GM18858 (cell line): ENCODE measurements at regions not wholly inside any gene's neighbourhood (a gene's known extent, or its start where the extent isn't known, plus 50 kb on each side); places are given as distances from the start of the nearest gene placed in this dataset.
"Not testable (repeated sequence)": the region's sequence is repeated elsewhere in the genome, so short reads cannot be mapped to it uniquely, and the experiment has no call there.

ENCODE experiments used
- ATAC-seq: cut with Tn5 transposase; IDR thresholded peaks from one replicate; pipeline ENCODE4 v1.9.1; 2021; ENCODE audit not compliant: unreplicated experiment

DNA sequence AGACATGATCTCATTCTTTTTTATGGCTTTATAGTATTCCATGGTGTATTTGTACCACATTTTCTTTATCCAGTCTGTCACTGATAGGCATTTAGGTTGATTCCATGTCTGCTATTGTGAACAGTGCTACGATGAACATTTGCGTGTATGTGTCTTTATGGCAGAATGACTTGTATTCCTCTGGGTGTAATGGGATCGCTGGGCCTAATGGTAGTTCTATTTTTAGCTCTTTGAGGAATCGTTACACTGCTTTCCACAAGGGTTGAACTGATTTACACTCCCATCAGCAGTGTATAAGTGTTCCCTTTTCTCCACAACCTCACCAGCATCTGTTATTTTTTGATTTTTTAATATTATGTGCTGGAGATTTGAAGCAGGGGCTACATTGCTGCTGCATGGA is 102.8 kb upstream of the PMEPA1 start:
- ATAC-seq = not testable (repeated sequence)

DNA sequence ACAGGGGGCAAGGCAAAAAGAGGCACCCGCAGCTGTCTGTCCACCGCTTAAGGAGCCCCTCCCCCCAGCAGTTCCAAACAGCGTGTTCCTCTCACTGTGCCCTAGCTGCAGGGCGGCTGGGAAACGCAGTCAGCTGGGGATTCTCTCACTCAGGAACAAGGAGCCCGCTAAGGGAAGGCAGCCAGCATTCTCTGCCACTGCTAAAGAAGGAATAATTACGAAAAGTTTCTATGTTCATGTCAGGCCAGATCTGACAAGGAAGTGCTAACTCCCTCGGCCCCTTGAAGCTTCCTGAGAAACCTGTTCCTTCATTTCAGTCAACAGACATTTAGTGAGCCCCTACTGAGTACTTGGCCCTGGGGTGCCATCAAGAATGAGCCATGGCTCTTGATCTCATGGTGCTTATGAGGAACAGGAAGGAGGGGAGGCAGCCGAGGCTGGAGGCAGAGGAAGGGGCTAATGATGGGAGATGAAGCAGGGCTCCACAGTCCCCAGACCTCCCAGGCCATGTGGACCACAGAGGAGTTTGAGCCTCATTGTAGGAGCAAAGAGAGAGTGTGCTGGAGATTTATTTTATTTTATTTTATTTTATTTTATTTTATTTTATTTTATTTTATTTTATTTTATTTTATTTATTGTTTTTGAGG is 101.7 kb upstream of the PMEPA1 start:
- no peak for ATAC-seq

DNA sequence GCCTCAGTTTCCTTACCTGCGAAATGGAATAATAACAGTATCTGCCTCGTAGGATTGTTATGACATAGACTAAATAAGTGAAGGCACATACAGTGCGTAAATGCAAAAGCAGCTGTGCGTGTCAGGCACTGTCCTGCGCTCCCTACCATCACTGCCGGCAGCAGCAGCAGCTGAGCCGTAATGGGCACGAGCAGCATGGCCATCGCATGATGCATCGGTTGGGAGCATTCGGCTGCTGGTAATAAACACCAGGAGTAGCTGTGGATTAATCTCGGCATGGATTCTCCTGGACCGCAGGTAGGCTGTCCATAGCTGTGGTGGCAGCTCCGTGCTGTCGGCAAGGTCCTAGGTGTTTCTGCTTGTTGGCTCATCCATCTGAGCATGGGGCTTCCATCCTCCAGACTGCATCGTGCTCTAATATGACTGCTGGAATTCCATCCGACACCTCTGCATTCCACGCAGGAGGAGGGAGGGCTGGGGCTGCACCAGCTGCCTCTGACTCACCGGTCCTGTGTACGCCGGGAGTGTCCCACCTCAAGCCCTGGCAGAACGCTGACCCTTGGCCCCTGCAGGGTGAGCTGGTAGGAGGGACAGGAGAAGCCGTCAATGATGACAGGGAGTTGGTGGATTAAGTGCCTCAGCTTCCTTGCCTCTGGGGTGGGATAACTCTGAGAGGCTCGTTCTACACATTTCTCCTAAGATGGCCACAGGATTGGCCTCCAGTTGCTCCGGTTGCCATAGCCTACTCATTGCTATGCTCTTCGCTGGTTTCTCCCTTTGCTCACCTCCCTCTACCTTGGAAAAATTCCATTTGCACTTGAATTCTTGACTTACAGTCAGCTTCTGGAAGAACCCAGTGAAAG is 100.9 kb upstream of the PMEPA1 start:
- no peak for ATAC-seq

DNA sequence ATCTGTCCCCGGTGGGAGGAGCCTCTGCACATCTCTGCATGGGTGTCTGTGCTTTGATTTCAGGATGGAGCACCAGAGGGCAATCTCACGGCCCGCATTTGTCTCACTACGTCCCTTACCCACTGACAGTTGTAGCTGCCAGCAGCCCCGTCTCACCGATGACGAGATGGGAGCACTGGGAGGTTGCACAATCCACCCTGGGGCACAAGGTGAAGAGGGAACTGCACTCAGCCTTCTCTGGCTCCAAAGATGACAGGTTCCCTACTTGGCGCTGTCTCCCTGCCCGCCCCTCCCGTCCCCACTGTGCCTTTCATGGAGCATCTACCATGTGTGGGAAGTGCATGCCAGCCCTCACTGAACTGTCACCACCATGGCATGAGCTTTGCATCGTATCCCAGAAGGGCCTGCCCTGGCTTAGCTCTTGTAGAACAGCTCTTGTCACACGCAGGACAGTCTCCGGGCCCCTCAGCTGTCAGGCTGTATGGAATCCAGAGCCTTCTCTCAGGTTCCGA is 99.9 kb upstream of the PMEPA1 start:
- no peak for ATAC-seq

DNA sequence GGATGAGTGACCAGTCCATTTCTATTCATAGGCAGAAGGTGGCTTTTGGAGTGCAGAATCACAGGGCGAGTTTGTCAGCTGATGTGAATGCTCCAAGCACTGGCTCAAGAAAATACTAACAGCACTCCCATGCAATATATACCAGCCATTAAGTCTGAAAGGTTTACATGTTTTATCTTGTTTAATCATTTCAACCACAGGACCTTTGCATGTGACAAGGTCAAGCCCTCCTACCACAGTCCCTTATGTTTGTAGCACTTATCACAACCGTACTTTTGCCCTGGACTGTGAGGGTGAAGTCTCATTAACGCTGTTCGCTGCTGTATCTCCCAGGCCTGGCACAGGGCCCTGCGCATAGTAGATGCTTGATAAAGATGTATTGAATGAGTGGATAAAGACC is 99.3 kb upstream of the PMEPA1 start:
- ATAC-seq = no peak

DNA sequence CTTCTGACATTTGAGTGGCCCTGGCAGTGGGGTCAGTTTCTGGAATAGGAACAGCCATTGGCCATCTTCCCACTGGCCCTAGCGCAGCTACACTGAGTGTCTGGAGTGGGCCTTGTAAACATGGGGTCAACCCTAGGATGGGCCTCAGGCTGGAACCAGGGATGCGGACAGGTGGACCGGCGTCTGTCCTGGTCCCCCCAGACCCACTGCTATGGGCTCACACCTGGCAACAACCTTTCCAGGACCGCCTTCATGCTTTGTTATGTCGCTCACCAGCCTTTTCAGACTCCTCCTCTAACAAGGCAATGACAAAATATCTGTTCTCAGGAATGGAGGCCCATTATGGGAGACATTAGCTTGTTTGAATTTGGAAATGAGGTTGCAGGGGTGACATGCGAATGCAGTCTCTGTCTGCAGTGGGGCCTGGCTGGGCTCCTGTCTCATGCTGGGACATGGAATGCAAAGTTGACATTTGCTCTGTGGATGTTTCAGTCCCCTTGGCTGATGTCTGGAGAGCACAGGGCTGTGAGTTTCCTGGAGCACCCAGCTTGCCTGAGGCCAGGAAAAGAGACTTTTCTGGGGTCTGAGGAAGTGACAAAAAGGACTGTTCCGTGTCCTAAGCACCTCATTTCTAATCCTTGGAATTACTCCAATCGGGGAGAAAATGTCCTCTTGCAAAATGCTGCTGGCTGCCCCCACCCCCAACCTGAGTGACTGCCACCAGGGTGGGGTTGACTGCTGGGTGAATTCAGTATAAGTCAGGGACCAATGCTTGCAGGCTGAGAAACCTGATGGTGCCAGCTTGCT is 98.7 kb upstream of the PMEPA1 start:
- no peak for ATAC-seq

DNA sequence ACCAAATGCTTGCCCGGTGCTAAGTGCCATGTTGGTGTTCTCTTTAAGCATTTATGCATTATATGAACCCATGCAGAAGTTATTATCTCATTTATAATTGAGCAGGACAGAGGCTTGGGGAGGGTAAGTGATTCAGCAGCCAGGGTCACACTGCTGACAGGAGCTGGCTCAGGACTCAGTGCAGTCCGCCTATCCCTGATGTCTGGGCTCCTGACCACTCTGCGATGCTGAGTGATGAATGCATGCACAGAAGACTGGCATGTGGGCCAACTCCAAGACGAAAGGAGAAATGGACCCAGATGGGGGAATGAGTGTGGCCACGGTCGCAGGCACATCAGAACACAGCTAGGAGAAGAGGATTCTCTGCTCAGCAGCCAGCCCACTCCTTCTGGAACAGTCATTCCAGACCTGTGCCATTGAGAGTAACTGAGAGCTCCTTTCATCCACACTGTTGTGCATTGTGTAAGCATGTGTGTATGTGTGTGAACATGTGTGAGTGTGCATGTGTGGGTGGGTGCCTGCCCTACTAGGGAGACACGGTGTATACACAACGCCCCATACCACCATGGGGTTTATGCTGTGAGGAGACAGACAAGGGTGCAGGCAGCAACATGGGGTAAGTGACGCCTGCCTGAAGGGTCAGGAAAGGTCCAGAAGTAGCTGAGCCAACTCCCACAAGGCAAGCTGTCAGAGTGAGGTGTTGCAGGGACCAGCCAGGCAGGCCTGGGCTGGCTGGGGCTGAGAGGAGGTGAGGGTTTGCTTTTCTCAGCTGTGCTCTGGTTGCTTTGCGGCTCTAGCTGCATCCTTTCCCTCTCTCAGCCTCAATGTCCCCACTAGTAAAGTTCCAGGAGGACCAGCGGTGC is 97.8 kb upstream of the PMEPA1 start:
- ATAC-seq = no peak

DNA sequence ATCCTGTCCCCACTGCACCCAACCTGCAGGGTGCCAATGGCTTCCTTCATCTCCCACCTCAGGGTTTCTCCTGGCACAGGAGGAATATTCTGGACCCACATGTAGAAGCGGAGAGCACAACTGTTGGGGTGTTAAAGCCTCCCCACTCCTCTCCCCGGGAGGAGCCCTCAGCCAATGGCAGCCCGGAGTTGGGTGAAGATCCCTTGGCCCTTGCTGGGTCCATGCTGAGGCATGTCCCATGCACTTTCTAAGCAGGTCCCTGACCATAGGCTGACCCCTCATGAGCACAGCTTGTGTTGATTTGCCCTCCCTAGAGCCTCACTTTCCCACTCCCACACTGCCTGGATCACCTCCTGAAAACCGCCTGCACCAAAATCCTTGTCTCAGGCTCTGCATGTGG is 97.2 kb upstream of the PMEPA1 start:
- ATAC-seq = no peak

DNA sequence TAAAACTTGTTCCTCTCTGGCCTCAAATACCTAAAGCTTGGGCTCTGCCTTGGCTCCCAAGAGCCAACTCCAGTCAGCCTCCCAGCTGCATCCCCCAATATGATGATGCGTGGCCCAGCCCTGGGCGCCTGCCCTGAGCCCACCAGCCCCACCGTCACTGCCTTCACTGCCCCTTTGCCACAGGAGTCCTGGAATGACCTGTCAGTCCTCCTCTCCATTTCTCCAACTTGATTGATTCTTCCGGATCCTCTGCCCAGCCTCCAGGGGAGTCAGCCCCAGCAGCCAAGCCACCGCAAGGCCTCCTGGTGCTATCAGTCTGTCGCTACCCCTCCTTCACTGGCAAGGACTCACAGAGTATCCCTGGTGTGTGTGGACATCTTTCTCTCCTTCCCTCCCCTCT is 96.7 kb upstream of the PMEPA1 start:
- ATAC-seq = no peak

DNA sequence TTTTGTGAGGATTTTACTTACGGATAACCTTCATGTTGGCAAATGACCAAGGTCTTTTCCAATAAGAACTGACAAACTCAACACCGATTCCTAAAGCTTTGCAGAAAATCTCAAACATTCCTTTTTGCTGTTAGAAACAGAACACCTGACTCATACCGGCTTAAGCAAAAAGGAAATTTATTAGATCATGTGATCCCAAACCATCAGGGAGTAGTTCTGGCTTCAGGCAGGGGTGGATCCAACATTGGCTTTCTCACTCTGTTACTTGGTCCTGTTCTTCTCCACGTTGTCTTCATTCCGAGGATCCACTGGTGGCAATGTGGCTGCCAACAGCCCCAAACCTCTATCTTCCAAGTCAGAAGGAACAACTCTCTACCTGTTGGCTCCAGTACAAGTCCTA is 95.9 kb upstream of the PMEPA1 start:
- no peak for ATAC-seq

DNA sequence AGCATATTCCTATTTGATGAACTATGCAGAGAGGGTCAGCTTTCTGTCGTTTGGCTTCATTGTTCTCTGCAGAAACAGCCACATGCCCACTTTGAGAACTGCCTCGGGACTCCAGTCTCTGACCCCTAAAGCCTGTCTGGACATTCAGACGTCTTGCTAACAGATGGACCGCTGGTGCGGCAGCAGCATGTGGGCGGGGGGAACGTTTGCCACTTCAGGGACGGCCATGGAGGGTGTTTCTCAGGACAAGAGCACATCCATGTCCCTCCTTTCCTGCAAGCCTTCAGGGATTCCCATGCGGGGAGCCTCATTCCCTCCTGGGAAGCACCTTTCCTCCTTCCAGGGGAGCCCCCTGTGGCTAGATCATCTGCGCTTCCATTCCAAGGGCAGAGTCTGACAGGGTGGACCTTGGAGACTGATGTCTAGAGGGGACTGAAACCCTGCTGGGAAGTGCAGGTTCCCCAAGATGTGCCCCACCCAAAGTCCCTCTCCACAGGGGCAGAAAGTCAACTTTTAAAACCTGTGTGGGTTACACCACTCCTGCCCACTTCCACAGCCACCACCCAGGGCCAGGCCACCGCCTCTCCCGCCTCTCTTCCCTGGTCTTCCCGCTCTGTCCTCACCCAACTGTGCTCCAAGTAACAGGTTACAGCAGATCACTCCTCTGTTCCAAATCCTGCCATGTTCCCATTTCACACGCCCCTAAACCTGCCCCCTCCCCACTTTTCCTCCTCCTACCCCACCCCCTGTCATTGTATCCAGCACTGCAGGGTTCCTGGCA is 94.8 kb upstream of the PMEPA1 start:
- no peak for ATAC-seq

DNA sequence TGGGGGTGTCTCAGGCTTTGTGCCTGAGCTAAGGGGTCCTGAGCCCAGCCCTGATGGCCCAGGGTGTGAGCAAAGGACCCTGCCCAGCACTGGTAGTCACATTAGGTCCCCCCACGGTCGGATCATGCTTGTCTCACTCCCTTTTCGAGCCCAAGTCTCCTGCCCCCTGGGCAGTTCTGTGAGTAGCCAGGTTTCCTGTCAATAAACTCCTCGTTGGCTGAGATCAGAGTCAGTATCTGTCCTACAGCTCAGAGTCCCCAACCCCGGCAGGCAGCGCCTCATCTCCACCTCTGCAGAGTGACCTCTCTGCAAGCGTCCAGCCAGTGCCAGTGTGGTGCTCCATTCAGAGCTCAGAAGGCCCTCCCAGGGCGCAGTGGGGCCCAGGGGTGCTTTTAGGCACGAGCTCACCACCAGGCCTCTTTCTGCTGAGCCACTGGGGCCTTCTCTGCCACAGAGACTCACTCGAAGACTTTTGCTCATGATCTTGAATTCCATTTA is 93.7 kb upstream of the PMEPA1 start:
- no peak for ATAC-seq

DNA sequence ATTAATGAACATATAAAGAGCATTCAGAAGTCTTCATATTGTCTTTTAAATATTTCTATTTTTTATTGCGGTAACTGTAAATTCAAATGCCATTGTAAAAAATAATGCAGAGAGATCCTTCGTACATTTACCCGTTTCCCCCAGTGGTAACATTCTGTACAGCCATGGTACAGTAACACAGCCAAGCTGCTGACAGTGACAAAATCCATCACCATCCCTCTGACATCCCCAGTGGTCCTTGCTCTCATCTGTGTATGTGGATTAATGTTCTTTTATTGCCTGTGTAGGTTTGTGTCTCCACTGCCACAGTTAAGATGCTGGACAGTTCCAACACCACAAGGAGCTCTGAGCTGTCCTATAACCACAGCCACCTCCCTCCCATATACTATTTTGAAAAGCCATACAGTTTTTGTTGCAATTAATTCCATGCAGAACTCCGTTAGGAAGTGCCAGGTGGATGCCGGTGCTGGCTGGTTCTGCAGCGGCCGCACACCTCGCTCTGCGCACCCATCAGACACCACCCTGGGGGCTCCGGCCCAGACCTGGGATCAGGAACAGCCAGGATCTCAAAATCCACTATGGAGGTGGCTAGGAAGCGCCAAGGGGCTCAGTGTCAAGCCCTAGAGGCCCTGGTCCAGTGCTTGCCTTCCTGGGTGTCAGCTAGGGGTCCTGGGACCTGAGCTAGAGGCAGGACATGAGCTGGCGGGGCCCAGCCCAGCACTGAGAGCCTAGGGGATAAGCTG is 93.1 kb upstream of the PMEPA1 start:
- no peak for ATAC-seq

DNA sequence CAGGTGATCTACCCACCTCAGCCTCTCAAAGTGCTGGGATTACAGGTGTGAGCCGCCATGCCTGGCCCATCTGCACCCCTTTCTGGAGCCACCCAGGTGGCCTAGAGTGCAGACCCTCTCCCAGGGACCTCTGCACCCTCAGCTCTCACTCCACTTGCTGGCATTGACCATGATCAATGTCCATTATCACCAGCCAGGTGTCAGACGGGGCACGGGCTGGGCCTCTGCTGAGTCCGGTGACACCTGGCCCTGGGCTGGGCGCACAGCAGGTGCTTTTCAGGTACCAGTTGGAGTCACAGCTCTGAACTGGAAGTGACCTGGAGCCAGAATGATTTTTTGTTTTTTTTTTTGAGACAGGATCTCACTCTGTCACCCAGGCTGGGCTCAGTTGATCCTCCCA is 91.8 kb upstream of the PMEPA1 start:
- no peak for ATAC-seq

DNA sequence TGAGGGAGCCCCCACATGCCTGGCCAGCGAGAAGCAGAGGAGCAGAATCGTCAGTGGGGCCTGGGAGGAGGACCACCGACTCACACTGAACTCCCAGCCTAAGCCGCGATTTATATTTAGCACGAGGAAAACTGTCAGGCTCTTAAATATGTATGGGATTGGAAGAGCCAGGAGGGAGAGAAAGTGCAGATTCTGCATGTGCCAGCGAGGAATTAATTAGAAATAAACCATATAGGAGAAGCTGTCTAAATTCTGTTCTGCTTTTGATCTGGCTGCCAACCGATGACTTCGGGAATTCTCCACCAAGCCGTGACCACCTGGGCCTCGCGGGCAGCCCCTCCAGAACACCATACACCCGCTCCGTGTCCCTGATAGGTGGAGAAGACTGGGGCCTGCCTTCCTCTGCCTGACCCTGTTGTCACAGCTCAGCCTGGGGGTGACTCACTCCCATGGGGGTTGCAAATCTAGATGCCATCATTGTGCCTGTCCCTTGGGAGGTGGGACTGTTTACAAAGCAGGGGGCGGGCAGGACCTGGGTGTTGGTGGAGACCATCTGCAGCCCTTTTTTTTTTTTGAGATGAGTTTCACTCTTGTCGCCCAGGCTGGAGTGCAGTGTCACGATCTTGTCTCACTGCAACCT is 91.1 kb upstream of the PMEPA1 start:
- ATAC-seq = no peak

DNA sequence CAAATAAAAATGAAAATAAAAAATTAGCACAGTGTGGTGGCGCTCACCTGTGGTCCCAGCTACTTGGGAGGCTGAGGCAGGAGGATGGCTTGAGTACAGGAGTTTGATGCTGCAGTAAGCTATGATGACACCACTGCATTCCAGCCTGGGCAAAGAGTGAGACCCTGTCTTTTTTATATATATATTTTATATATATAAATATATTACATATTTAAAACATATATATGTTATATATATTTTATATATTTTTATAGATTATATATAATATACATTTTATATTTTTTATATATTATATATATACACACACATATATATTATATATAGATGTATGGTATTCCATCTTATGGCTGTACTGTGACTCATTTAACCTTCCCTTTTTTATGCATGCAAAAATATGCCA is 87.6 kb upstream of the PMEPA1 start:
- no peak for ATAC-seq

DNA sequence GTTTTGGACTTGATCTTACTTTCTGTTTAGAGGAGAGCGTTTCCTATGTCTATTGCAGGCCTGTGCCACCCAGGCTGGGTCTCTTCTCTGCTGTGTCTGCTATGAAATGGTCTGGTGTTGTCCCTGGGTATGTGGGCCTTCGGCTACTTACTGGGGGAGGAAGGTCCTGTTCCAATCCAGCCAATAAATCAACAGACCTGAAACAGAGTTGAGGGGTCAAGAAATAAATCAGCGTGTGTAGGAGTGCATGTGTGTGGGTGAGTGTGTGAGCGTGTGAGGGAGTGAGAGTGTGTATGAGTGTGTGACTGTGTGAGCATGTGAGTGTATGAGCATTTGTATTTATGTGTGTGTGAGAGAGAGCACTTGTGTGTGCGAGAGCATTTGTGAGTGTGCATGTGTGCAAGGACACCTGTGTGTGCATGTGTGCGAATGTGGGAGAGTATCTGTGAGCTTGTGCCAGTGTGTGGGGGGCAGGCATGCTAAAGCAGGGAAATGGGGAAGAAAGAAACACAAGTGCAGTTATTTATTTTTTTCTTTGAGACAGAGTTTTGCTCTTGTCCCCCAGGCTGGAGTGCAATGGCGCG is 86.3 kb upstream of the PMEPA1 start:
- ATAC-seq = no peak

DNA sequence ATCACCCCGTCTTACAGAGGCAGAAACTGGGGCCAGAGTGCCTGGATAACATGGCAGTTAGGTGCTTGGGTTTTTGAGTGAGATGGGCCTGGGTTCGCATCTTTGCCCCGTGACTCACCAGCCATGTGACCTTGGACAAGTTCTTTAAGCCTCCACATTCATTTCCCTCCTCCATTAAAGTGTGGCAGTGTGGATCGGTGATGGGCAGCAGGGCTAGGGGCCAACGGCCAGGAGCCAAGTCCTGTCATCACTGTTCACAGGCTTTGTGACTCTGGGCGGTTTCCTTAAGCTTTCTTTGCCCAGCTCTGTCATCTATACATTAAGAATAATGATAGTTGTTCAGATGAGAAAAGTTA is 85.5 kb upstream of the PMEPA1 start:
- ATAC-seq = no peak
